CD14-positive monocyte (primary cell): ENCODE measurements at regions not wholly inside any gene's neighbourhood (a gene's known extent, or its start where the extent isn't known, plus 50 kb on each side); places are given as distances from the start of the nearest gene placed in this dataset.

ENCODE experiments used
- DNase-seq, 3 donors: peaks; one replicate each; pipeline ENCODE4 v3.0.0-alpha.2; 2011 to 2022
- H2AFZ ChIP-seq: 2 replicates; pipeline ENCODE4 v1.6.0; 2012; ENCODE audit warnings: mild to moderate bottlenecking, low read depth, low read length, inconsistent platforms; ENCODE audit not compliant: insufficient read depth, poor library complexity, severe bottlenecking
- H3K27ac ChIP-seq, 2 donors: 1 replicate in 1 of 2; 2 replicates in 1 of 2; pipeline ENCODE4 v1.5.1; 2012 to 2013; ENCODE audit warnings: low read length in 2 of 2, control low read depth in 1 of 2, inconsistent platforms in 1 of 2, low read depth in 1 of 2, mild to moderate bottlenecking in 1 of 2
- H3K27me3 ChIP-seq, 2 donors: one replicate each; pipeline versions ENCODE4 v1.6.0 to v1.6.1; 2011 to 2013; ENCODE audit warnings: low read length in 2 of 2; ENCODE audit not compliant: control insufficient read depth in 2 of 2, insufficient read depth in 2 of 2
- H3K36me3 ChIP-seq, 2 donors: replicated peaks in 1 of 2; 1 replicate in 1 of 2; 2 replicates in 1 of 2; pipeline versions ENCODE4 v1.5.1 to v1.6.1; 2012 to 2013; ENCODE audit warnings: low read length in 2 of 2, control low read depth in 1 of 2, inconsistent platforms in 1 of 2, mild to moderate bottlenecking in 1 of 2; ENCODE audit not compliant: insufficient read depth in 2 of 2, control insufficient read depth in 1 of 2
- H3K4me1 ChIP-seq, 2 donors: 1 replicate in 1 of 2; 2 replicates in 1 of 2; pipeline versions ENCODE4 v1.5.1 to v1.6.1; 2012 to 2013; ENCODE audit warnings: low read length in 2 of 2, control low read depth in 1 of 2, inconsistent platforms in 1 of 2, mild to moderate bottlenecking in 1 of 2, moderate library complexity in 1 of 2; ENCODE audit not compliant: insufficient read depth in 2 of 2, control insufficient read depth in 1 of 2
- H3K4me2 ChIP-seq: replicated peaks from 2 replicates; pipeline ENCODE3; 2012; ENCODE audit warnings: low read length, moderate library complexity, mild to moderate bottlenecking; ENCODE audit not compliant: poor library complexity, severe bottlenecking; ENCODE audit errors: extremely low read depth
- H3K4me3 ChIP-seq, 3 experiments: fragments of 200-600 bp in 1 of 3; sonication (generic) in 1 of 3; replicated peaks in 1 of 3; 1 replicate in 2 of 3; 2 replicates in 1 of 3; pipeline ENCODE4 v1.5.1; 2011 to 2013; ENCODE audit warnings: low read length in 3 of 3, mild to moderate bottlenecking in 3 of 3, control low read depth in 2 of 3, low read depth in 2 of 3, inconsistent platforms in 1 of 3, moderate library complexity in 1 of 3
- H3K79me2 ChIP-seq: 2 replicates; pipeline ENCODE4 v1.6.0; 2012; ENCODE audit warnings: mild to moderate bottlenecking, control low read depth, inconsistent platforms, low read length, moderate library complexity; ENCODE audit not compliant: insufficient read depth
- H3K9ac ChIP-seq: 2 replicates; pipeline ENCODE4 v1.6.0; 2017; ENCODE audit warnings: low read length, mild to moderate bottlenecking; ENCODE audit not compliant: insufficient read depth, poor library complexity, severe bottlenecking
- H3K9me3 ChIP-seq, 2 donors: replicated peaks in 1 of 2; 1 replicate in 1 of 2; 2 replicates in 1 of 2; pipeline versions ENCODE4 v1.5.1 to v1.6.1; 2012 to 2013; ENCODE audit warnings: low read length in 2 of 2, control low read depth in 1 of 2; ENCODE audit not compliant: control insufficient read depth in 1 of 2, insufficient read depth in 1 of 2
- H4K20me1 ChIP-seq: 2 replicates; pipeline ENCODE4 v1.6.0; 2012; ENCODE audit warnings: mild to moderate bottlenecking, low read length, control low read depth, moderate library complexity; ENCODE audit not compliant: insufficient read depth
- H3K27ac Mint-ChIP-seq, 7 donors: one replicate each; pipeline ENCODE4 v1.8.0; 2020; ENCODE audit warnings: mild to moderate bottlenecking in 7 of 7, mixed read lengths in 7 of 7, moderate library complexity in 6 of 7, inconsistent platforms in 2 of 7
- H3K27me3 Mint-ChIP-seq, 3 donors: one replicate each; pipeline ENCODE4 v1.8.0; 2021 to 2022; ENCODE audit warnings: low read depth in 3 of 3, mild to moderate bottlenecking in 3 of 3, mixed read lengths in 3 of 3, moderate library complexity in 3 of 3, inconsistent platforms in 1 of 3
- H3K36me3 Mint-ChIP-seq, 2 donors: one replicate each; pipeline ENCODE4 v1.8.0; 2020; ENCODE audit warnings: mixed read lengths in 2 of 2, inconsistent platforms in 1 of 2, mild to moderate bottlenecking in 1 of 2
- H3K4me1 Mint-ChIP-seq: one replicate; pipeline ENCODE4 v1.8.0; 2020; ENCODE audit warnings: mild to moderate bottlenecking, mixed read lengths
- H3K4me3 Mint-ChIP-seq, 2 donors: one replicate each; pipeline ENCODE4 v1.8.0; 2020; ENCODE audit warnings: mild to moderate bottlenecking in 2 of 2, mixed read lengths in 2 of 2, moderate library complexity in 1 of 2
- H3K9me3 Mint-ChIP-seq, 7 donors: one replicate each; pipeline ENCODE4 v1.8.0; 2020 to 2022; ENCODE audit warnings: mixed read lengths in 7 of 7, mild to moderate bottlenecking in 6 of 7, moderate library complexity in 6 of 7, inconsistent platforms in 2 of 7
- WGBS: methylation state at CpG from one replicate; pipeline ENCODE4 v1.1.5; 2013; ENCODE audit warnings: missing lambda C conversion rate; ENCODE audit not compliant: insufficient coverage; 5-methylcytosine and 5-hydroxymethylcytosine counted together
- intact Hi-C, 2 donors: fragments of 100-400 bp; cut with micrococcal nuclease; formaldehyde crosslinking; loops; one replicate each; pipeline versions ENCODE4 v1.15.0 to v1.15.1; 2023
- TF ChIP-seq, protein P1 (sequence below): fragments of 200-600 bp; IDR thresholded peaks from one replicate; pipeline ENCODE4 v1.8.0; 2022; ENCODE audit warnings: antibody characterized with exemption, mild to moderate bottlenecking

DNA sequence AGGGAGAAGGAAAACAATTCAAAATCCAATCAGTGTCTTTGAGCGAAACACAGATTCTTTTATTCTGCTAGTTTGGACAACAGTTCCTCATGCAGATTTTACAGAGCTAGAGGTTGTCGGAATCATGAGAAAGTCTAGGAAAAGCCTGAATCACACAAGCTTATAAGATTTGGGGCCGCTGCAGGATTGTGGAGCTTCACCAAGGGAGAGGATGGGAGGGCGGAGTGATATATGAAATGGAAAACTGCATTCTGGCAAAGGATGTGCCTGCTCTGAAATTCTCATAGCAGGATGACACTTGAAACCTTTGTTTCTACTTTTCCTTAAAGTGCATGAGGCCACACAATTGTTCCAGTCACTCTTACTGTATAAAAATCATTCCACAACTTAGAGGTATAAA is 134.3 kb downstream of the OR2K2 start:
- no peaks in the 10 kb centered on the region for H3K36me3 ChIP-seq
- H2AFZ ChIP-seq: no peak overlapping the region
- H3K27me3 ChIP-seq: no peaks in the 10 kb centered on the region
- WGBS: 100% methylated on average over 3 of the region's 4 CpGs
- H3K4me3 Mint-ChIP-seq: no peak overlapping the region
- no peaks in the 10 kb centered on the region for H3K79me2 ChIP-seq
- TF ChIP-seq, protein P1, sequence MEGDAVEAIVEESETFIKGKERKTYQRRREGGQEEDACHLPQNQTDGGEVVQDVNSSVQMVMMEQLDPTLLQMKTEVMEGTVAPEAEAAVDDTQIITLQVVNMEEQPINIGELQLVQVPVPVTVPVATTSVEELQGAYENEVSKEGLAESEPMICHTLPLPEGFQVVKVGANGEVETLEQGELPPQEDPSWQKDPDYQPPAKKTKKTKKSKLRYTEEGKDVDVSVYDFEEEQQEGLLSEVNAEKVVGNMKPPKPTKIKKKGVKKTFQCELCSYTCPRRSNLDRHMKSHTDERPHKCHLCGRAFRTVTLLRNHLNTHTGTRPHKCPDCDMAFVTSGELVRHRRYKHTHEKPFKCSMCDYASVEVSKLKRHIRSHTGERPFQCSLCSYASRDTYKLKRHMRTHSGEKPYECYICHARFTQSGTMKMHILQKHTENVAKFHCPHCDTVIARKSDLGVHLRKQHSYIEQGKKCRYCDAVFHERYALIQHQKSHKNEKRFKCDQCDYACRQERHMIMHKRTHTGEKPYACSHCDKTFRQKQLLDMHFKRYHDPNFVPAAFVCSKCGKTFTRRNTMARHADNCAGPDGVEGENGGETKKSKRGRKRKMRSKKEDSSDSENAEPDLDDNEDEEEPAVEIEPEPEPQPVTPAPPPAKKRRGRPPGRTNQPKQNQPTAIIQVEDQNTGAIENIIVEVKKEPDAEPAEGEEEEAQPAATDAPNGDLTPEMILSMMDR: no peak
- peaks cover 0 to 5% (median 2%) of the 10 kb centered on the region in 3 donors for H3K27me3 Mint-ChIP-seq
- H3K27ac ChIP-seq: no peak overlapping the region
- H3K9ac ChIP-seq: no peak overlapping the region
- no peaks in the 10 kb centered on the region for H4K20me1 ChIP-seq
- H3K4me2 ChIP-seq: no peak overlapping the region
- no peaks in the 10 kb centered on the region for H3K4me1 Mint-ChIP-seq
- intact Hi-C loops: no loop called here
- H3K27ac Mint-ChIP-seq: no peak overlapping the region
- no peak for DNase-seq
- H3K36me3 Mint-ChIP-seq: no peaks in the 10 kb centered on the region
- H3K9me3 Mint-ChIP-seq: peaks cover 13 to 22% (median 17%) of the 10 kb centered on the region in 7 donors
- H3K4me3 ChIP-seq: no peak overlapping the region
- peaks cover 0 to 8% of the 10 kb centered on the region in 2 donors for H3K9me3 ChIP-seq
- H3K4me1 ChIP-seq: no peaks in the 10 kb centered on the region

DNA sequence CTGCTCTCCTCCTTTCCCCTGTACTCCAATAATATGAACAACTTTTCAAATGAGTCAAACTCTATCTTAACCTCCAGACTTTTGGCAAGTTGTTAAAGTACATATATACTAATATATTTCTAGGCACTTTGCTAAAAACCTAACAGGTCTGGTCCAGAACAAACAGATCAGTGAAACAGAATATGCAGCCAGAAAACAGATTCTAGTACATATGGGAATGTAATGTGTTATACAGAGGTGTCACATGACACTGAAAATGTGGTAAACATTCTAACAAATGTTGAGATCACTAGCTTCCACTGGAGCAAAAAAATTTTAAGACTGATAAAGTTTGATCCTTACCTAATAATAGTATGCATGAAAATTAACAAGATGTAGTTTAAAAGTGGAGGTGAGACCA is 136.9 kb downstream of the OR2K2 start:
- intact Hi-C loops: no loop called here
- no peak overlapping the region for H3K27ac ChIP-seq
- H3K9ac ChIP-seq: no peak overlapping the region
- no peak overlapping the region for H3K4me2 ChIP-seq
- no peak overlapping the region for H2AFZ ChIP-seq
- Mint-ChIP-seq H3K27ac (no peak overlapping the region), H3K27me3 (peaks cover 0 to 7% (median 2%) of the 10 kb centered on the region in 3 donors), H3K4me3 (no peak overlapping the region), H3K9me3 (peaks cover under 1 to 9% (median 3%) of the 10 kb centered on the region in 7 donors), H3K4me1 (no peaks in the 10 kb centered on the region), H3K36me3 (no peaks in the 10 kb centered on the region)
- no peaks in the 10 kb centered on the region for H3K36me3 ChIP-seq
- no peaks in the 10 kb centered on the region for H3K27me3 ChIP-seq
- no peak for DNase-seq
- peaks cover 0 to 9% of the 10 kb centered on the region in 2 donors for H3K4me1 ChIP-seq
- H3K9me3 ChIP-seq: peaks cover 0 to 8% of the 10 kb centered on the region in 2 donors
- TF ChIP-seq, protein P1: no peak
- H3K4me3 ChIP-seq: no peak overlapping the region
- no peaks in the 10 kb centered on the region for H4K20me1 ChIP-seq
- no peaks in the 10 kb centered on the region for H3K79me2 ChIP-seq
